OCI-LY3 (cell line): ENCODE measurements at regions not wholly inside any gene's neighbourhood (a gene's known extent, or its start where the extent isn't known, plus 50 kb on each side); places are given as distances from the start of the nearest gene placed in this dataset.
"Not testable (repeated sequence)": the region's sequence is repeated elsewhere in the genome, so short reads cannot be mapped to it uniquely, and the experiment has no call there.

Experiments used
- H2AFZ ChIP-seq: fragments of 200-600, 300-600 bp; shearing (Covaris generic); 2 replicates; pipeline ENCODE4 v1.6.0; 2014; ENCODE audit warnings: antibody characterized with exemption, low read depth, low read length
- H3K27ac ChIP-seq: fragments of 200-600, 300-600 bp; sonication (generic); 2 replicates; pipeline ENCODE4 v1.5.1; 2014; ENCODE audit warnings: mild to moderate bottlenecking, low read length, moderate library complexity, mixed read lengths
- H3K27me3 ChIP-seq: fragments of 200-600, 300-600 bp; sonication (generic); 2 replicates; pipeline ENCODE4 v1.6.1; 2014; ENCODE audit warnings: low read depth, low read length, mixed read lengths
- H3K36me3 ChIP-seq: fragments of 200-600, 300-600 bp; sonication (generic); replicated peaks from 2 replicates; pipeline ENCODE3; 2014; ENCODE audit warnings: low read depth, low read length, mixed read lengths
- H3K4me1 ChIP-seq: fragments of 300-600, 200-600 bp; sonication (generic); 2 replicates; pipeline ENCODE4 v1.6.1; 2014; ENCODE audit warnings: low read length, mixed read lengths
- H3K4me2 ChIP-seq: fragments of 200-600, 300-600 bp; sonication (generic); 2 replicates; pipeline ENCODE4 v1.6.1; 2014; ENCODE audit warnings: low read length, mixed read lengths
- H3K4me3 ChIP-seq: fragments of 300-600, 200-600 bp; sonication (generic); 2 replicates; pipeline ENCODE4 v1.5.1; 2014; ENCODE audit warnings: antibody characterized with exemption, mild to moderate bottlenecking, low read length, moderate library complexity
- H3K79me2 ChIP-seq: fragments of 300-600, 200-600 bp; shearing (Covaris generic); 2 replicates; pipeline ENCODE4 v1.6.1; 2014; ENCODE audit warnings: mild to moderate bottlenecking, low read length, mixed read lengths
- H3K9ac ChIP-seq: fragments of 300-600, 200-600 bp; shearing (Covaris generic); 2 replicates; pipeline ENCODE4 v1.6.0; 2014; ENCODE audit warnings: mild to moderate bottlenecking, low read length, moderate library complexity
- H3K9me3 ChIP-seq: fragments of 200-600, 300-600 bp; shearing (Covaris generic); 2 replicates; pipeline ENCODE4 v1.6.1; 2014; ENCODE audit warnings: low read length, mixed read lengths; ENCODE audit not compliant: insufficient read depth
- H4K20me1 ChIP-seq: fragments of 200-600, 300-600 bp; sonication (generic); 2 replicates; pipeline ENCODE4 v1.6.1; 2016; ENCODE audit warnings: low read length, mixed read lengths; ENCODE audit not compliant: insufficient read depth
- CTCF ChIP-seq: fragments of 200-600, 300-600 bp; sonication (generic); IDR thresholded peaks from 2 replicates; pipeline ENCODE4 v1.5.1; 2014; ENCODE audit warnings: antibody characterized with exemption, low read length, low read depth
- EZH2phosphoT487 ChIP-seq: fragments of 200-600 bp; shearing (Covaris generic); IDR thresholded peaks from 2 replicates; pipeline ENCODE4 v1.6.1; 2018; ENCODE audit warnings: antibody characterized with exemption, mixed run types, low read depth

- Histone ChIP-seq H3K27ac (no peak overlapping the region), H3K36me3 (no peaks in the 10 kb centered on the region), H3K9me3 (no peaks in the 10 kb centered on the region), H3K79me2 (no peaks in the 10 kb centered on the region), H3K27me3 (no peaks in the 10 kb centered on the region), H3K4me2 (no peak overlapping the region), H3K9ac (no peak overlapping the region), H3K4me3 (no peak overlapping the region), H3K4me1 (no peaks in the 10 kb centered on the region), H4K20me1 (no peaks in the 10 kb centered on the region), H2AFZ (no peak overlapping the region)
- TF ChIP-seq EZH2phosphoT487, result no peak
- TF ChIP-seq CTCF, result no peak
Observed at GRCh38 chr3:115301364-115301860, 154.3 kb upstream of the ZBTB20 start.

GRCh38 chr3:115317953-115318352 lies 170.9 kb upstream of the ZBTB20 start:
- H3K9me3 ChIP-seq, H4K20me1 ChIP-seq, H3K36me3 ChIP-seq, H3K79me2 ChIP-seq, H3K4me1 ChIP-seq, H3K27me3 ChIP-seq, H3K4me2 ChIP-seq, H3K4me3 ChIP-seq, H3K9ac ChIP-seq, H2AFZ ChIP-seq, H3K27ac ChIP-seq: not testable (repeated sequence)

- H2AFZ ChIP-seq, result no peak overlapping the region
- no peak overlapping the region for H3K9ac ChIP-seq
- no peaks in the 10 kb centered on the region for H3K9me3 ChIP-seq
- TF ChIP-seq CTCF, result no peak
- TF ChIP-seq EZH2phosphoT487, result no peak
- H3K27me3 ChIP-seq, result no peaks in the 10 kb centered on the region
- no peak overlapping the region for H3K4me3 ChIP-seq
- H3K36me3 ChIP-seq, result no peaks in the 10 kb centered on the region
- no peak overlapping the region for H3K4me2 ChIP-seq
- no peaks in the 10 kb centered on the region for H3K79me2 ChIP-seq
- H3K27ac ChIP-seq, result no peak overlapping the region
- H4K20me1 ChIP-seq, result no peaks in the 10 kb centered on the region
- H3K4me1 ChIP-seq, result no peaks in the 10 kb centered on the region
Observed at GRCh38 chr3:115321400-115321805, 174.3 kb upstream of the ZBTB20 start.

- H3K27me3 ChIP-seq, result no peaks in the 10 kb centered on the region
- no peaks in the 10 kb centered on the region for H3K79me2 ChIP-seq
- no peak overlapping the region for H3K9ac ChIP-seq
- no peaks in the 10 kb centered on the region for H4K20me1 ChIP-seq
- no peaks in the 10 kb centered on the region for H3K36me3 ChIP-seq
- no peak overlapping the region for H3K4me3 ChIP-seq
- no peak for TF ChIP-seq CTCF
- no peak for TF ChIP-seq EZH2phosphoT487
- H3K9me3 ChIP-seq, result no peaks in the 10 kb centered on the region
- H3K27ac ChIP-seq, result no peak overlapping the region
- H2AFZ ChIP-seq, result no peak overlapping the region
- no peak overlapping the region for H3K4me2 ChIP-seq
- no peaks in the 10 kb centered on the region for H3K4me1 ChIP-seq
Observed at GRCh38 chr3:115322901-115323300, 175.8 kb upstream of the ZBTB20 start.

- Histone ChIP-seq H3K36me3 (no peaks in the 10 kb centered on the region), H3K9me3 (no peaks in the 10 kb centered on the region), H3K9ac (no peak overlapping the region), H3K27ac (no peak overlapping the region), H3K4me3 (no peak overlapping the region), H3K79me2 (no peaks in the 10 kb centered on the region), H2AFZ (no peak overlapping the region), H3K4me1 (no peaks in the 10 kb centered on the region), H3K27me3 (no peaks in the 10 kb centered on the region), H4K20me1 (no peaks in the 10 kb centered on the region), H3K4me2 (no peak overlapping the region)
- TF ChIP-seq EZH2phosphoT487, result no peak
Observed at GRCh38 chr3:115323380-115323779, 176.3 kb upstream of the ZBTB20 start.
